ENCODE measurements at regions not wholly inside any gene's neighbourhood (a gene's known extent, or its start where the extent isn't known, plus 50 kb on each side); places are given as distances from the start of the nearest gene placed in this dataset.
"Not testable (repeated sequence)": the region's sequence is repeated elsewhere in the genome, so short reads cannot be mapped to it uniquely, and the experiment has no call there.

GRCh38 chr6:8846680-8847079 is 411.3 kb upstream of the SLC35B3 start:
- not testable (repeated sequence) for DNase-seq

- DNase-seq, result no peak
Observed at GRCh38 chr6:8845690-8846089, 410.3 kb upstream of the SLC35B3 start.

GRCh38 chr6:8844968-8845367 is 409.6 kb upstream of the SLC35B3 start:
- DNase-seq, result no peak

GRCh38 chr6:8839626-8840025 is 404.3 kb upstream of the SLC35B3 start:
- peak in 1 of 2 experiments; percentile 1 for DNase-seq

- DNase-seq, result no peak
Observed at GRCh38 chr6:8837343-8837742, 402.0 kb upstream of the SLC35B3 start.

- not testable (repeated sequence) for DNase-seq
Observed at GRCh38 chr6:8832695-8833094, 397.4 kb upstream of the SLC35B3 start.

GRCh38 chr6:8831366-8832152 is 396.2 kb upstream of the SLC35B3 start:
- DNase-seq, result no peak

- no peak for DNase-seq
Observed at GRCh38 chr6:8830794-8831193, 395.4 kb upstream of the SLC35B3 start.

- no peak for DNase-seq
Observed at GRCh38 chr6:8829796-8830195, 394.5 kb upstream of the SLC35B3 start.

- no peak for DNase-seq
Observed at GRCh38 chr6:8829296-8829695, 394.0 kb upstream of the SLC35B3 start.

- DNase-seq, result no peak
Observed at GRCh38 chr6:8828376-8828775, 393.0 kb upstream of the SLC35B3 start.

- DNase-seq, result no peak
Observed at GRCh38 chr6:8825726-8826125, 390.4 kb upstream of the SLC35B3 start.

GRCh38 chr6:8821981-8822381 is 386.6 kb upstream of the SLC35B3 start:
- DNase-seq, result no peak

GRCh38 chr6:8820313-8820712 is 385.0 kb upstream of the SLC35B3 start:
- DNase-seq, result no peak

- DNase-seq, result no peak
Observed at GRCh38 chr6:8819446-8819845, 384.1 kb upstream of the SLC35B3 start.

GRCh38 chr6:8814440-8815000 is 379.2 kb upstream of the SLC35B3 start:
- no peak for DNase-seq

- DNase-seq, result no peak
Observed at GRCh38 chr6:8810325-8810724, 375.0 kb upstream of the SLC35B3 start.

GRCh38 chr6:8809662-8810061 is 374.3 kb upstream of the SLC35B3 start:
- DNase-seq, result no peak

- DNase-seq, result no peak
Observed at GRCh38 chr6:8803181-8803760, 367.9 kb upstream of the SLC35B3 start.

- DNase-seq, result not testable (repeated sequence)
Observed at GRCh38 chr6:8802397-8802796, 367.1 kb upstream of the SLC35B3 start.

- no peak for DNase-seq
Observed at GRCh38 chr6:8794420-8794819, 359.1 kb upstream of the SLC35B3 start.

- no peak for DNase-seq
Observed at GRCh38 chr6:8789878-8790277, 354.5 kb upstream of the SLC35B3 start.

GRCh38 chr6:8785223-8785622 is 349.9 kb upstream of the SLC35B3 start:
- no peak for DNase-seq

- DNase-seq, result no peak
Observed at GRCh38 chr6:8783191-8783590, 347.8 kb upstream of the SLC35B3 start.
